ENCODE measurements at regions not wholly inside any gene's neighbourhood (a gene's known extent, or its start where the extent isn't known, plus 50 kb on each side); places are given as distances from the start of the nearest gene placed in this dataset.

DNA sequence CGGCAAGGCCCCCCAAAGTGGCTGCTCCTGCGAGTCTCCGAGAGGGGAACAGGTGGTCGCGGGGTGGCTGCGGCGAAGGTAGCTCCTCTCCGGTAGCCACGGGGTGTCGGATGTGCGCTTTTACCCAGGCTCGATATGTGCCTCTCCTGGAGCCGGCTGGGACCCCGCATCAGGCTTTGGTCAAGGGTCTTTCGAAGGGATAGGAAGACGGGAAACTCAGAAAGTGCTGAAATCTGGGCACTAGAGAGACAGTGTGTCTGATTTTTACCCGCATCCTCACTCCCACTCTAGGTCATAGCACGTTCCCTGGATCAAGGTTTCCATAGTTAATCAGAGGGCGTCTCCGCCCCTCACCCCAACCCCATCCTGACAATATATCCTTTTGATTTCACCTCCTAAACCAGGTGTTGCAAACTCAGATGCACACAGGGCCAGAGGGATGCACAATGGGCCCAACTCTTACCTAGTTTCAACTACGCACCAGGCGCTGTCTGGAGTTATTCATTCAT, 156.9 kb downstream of the PTPN11 start (continued):
- TF ChIP-seq ZNF211 (tag by site-specific recombination; IDR thresholded peaks at IDR 0.05; ENCODE audit: low read depth) (no peak), ZNF202 (tag by site-specific recombination; IDR thresholded peaks at IDR 0.05; ENCODE audit: borderline replicate concordance) (no peak)

GRCh38 chr12:112577473-112578329, 159.0 kb downstream of the PTPN11 start:
- Histone ChIP-seq H3K36me3 (ENCODE audit: control insufficient read depth in 2 of 2, insufficient read depth in 1 of 2, low read length in 2 of 2) (no peaks in the 10 kb centered on the region), H3K4me1 (ENCODE audit: control insufficient read depth, insufficient read depth, low read length) (no peaks in the 10 kb centered on the region), H3K4me3 (ENCODE audit: low read depth, low read length) (no peak overlapping the region), H3K9me3 (ENCODE audit: control insufficient read depth, insufficient read depth, low read depth, low read length) (no peaks in the 10 kb centered on the region), H3K27ac (ENCODE audit: extremely low read depth, low read depth, low read length) (no peak overlapping the region)
- POLR2A ChIA-PET: interaction anchor here (0.6 kb wide), 1 partner anchor 805 kb away, joined by 3 read pairs; no protein-coding TSS in a partner anchor
- TF ChIP-seq ZNF311 (tag by site-specific recombination; IDR thresholded peaks at IDR 0.05; ENCODE audit: borderline replicate concordance) (no peak), ZIC2 (tag by site-specific recombination; IDR thresholded peaks at IDR 0.05) (peak; percentile 77), ZNF266 (tag by site-specific recombination; IDR thresholded peaks at IDR 0.05; ENCODE audit: low read depth) (no peak), ZNF394 (tag by site-specific recombination; IDR thresholded peaks at IDR 0.05; ENCODE audit: borderline replicate concordance) (no peak)
- CTCF ChIA-PET: interaction anchor here (0.7 kb wide), 1 partner anchor 164 kb away, joined by 3 read pairs; no protein-coding TSS in a partner anchor

DNA sequence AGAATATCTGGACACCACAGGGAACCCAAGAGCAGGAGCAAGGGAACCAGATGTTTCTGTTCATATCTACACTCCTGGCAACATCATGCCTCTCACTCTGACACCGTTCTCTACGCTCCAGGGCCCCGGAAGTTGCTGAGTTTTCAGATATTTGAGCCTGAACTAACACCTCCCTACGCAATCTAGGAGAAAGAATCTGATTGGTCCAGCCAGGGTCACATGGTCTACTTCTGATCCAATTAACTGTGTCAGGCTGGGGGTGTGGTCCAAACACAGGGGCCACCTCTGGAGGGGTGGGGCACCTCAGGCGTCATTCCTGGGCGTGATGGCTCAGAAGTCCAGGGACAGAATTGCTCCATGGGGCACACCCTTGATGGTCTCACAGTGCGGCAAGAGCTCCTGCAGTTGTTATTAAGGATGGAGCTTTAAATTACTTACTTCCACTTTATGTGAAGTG, 165.5 kb downstream of the PTPN11 start:
- Histone ChIP-seq H3K36me3 (ENCODE audit: control insufficient read depth in 2 of 2, insufficient read depth in 1 of 2, low read length in 2 of 2) (no peaks in the 10 kb centered on the region), H3K27ac (ENCODE audit: extremely low read depth, low read depth, low read length) (no peak overlapping the region), H3K4me1 (ENCODE audit: control insufficient read depth, insufficient read depth, low read length) (no peaks in the 10 kb centered on the region), H3K9me3 (ENCODE audit: control insufficient read depth, insufficient read depth, low read depth, low read length) (no peaks in the 10 kb centered on the region), H3K4me3 (ENCODE audit: low read depth, low read length) (no peak overlapping the region)
- ChIA-PET CTCF (interaction anchor here (0.6 kb wide), 1 partner anchor 487 kb away, joined by 3 read pairs; no protein-coding TSS in a partner anchor), POLR2A (no interaction called here)
- TF ChIP-seq ZNF2 (tag by site-specific recombination; IDR thresholded peaks at IDR 0.05): no peak
- no peak for TF ChIP-seq BCL6B (tag by site-specific recombination; IDR thresholded peaks at IDR 0.05)
- TF ChIP-seq KLF10 (tag by site-specific recombination; IDR thresholded peaks at IDR 0.05): peak; percentile 65; the same call in 1 of the 2 replicates

DNA sequence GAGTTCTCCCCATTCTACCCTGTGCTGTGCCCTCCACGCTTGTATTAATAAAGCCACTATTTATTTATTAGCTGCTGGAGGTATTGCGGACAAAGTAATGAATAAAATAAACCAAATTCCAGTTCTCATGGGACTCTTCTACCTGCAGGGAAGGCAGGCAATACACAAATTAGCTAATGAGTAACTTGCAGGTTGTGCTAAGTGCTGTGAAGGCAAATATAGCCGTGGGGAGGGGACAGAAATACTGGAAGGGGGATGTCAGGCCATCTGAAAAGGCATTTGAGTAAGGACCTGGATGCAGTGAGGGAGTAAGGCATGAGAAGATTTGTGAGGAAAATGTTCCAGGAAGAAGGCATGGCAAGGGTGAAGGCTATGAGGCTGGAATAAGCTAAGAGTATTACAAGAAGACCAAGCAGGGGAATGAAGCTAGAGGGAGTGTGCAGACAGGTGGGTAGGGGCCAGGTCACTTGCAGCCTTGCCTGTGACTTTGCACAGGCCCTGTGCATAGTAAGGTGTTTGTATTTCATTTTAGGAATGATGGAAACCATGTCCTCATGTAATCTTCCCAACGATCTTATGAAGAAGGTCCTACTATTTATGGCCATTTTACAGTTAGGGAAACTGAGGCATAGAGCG, 167.5 kb downstream of the PTPN11 start:
- no peaks in the 10 kb centered on the region for H3K9me3 ChIP-seq (ENCODE audit: control insufficient read depth, insufficient read depth, low read depth, low read length)
- no peak overlapping the region for H3K27ac ChIP-seq (ENCODE audit: extremely low read depth, low read depth, low read length)
- H3K36me3 ChIP-seq (ENCODE audit: control insufficient read depth in 2 of 2, insufficient read depth in 1 of 2, low read length in 2 of 2): no peaks in the 10 kb centered on the region
- no peaks in the 10 kb centered on the region for H3K4me1 ChIP-seq (ENCODE audit: control insufficient read depth, insufficient read depth, low read length)
- ChIA-PET POLR2A (no interaction called here), CTCF (no interaction called here)
- no peak overlapping the region for H3K4me3 ChIP-seq (ENCODE audit: low read depth, low read length)
- TF ChIP-seq MZF1 (tag by site-specific recombination; IDR thresholded peaks at IDR 0.05; ENCODE audit: borderline replicate concordance) (no peak), ZNF660 (tag by site-specific recombination; IDR thresholded peaks at IDR 0.05) (no peak), ZNF223 (tag by site-specific recombination; IDR thresholded peaks at IDR 0.05) (no peak), IKZF3 (tag by site-specific recombination; IDR thresholded peaks at IDR 0.05) (no peak), ZNF18 (tag by site-specific recombination; IDR thresholded peaks at IDR 0.05) (no peak), ZNF19 (tag by site-specific recombination; IDR thresholded peaks at IDR 0.05; ENCODE audit: low read depth) (no peak), ZBTB7A (tag by site-specific recombination; IDR thresholded peaks at IDR 0.05; ENCODE audit: low read depth) (no peak), ZNF184 (tag by site-specific recombination; IDR thresholded peaks at IDR 0.05) (no peak), ZNF677 (tag by site-specific recombination; IDR thresholded peaks at IDR 0.05) (no peak)
- TF ChIP-seq, protein P1, sequence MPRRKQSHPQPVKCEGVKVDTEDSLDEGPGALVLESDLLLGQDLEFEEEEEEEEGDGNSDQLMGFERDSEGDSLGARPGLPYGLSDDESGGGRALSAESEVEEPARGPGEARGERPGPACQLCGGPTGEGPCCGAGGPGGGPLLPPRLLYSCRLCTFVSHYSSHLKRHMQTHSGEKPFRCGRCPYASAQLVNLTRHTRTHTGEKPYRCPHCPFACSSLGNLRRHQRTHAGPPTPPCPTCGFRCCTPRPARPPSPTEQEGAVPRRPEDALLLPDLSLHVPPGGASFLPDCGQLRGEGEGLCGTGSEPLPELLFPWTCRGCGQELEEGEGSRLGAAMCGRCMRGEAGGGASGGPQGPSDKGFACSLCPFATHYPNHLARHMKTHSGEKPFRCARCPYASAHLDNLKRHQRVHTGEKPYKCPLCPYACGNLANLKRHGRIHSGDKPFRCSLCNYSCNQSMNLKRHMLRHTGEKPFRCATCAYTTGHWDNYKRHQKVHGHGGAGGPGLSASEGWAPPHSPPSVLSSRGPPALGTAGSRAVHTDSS (tag by site-specific recombination; IDR thresholded peaks at IDR 0.05): no peak
- TF ChIP-seq, protein P2, sequence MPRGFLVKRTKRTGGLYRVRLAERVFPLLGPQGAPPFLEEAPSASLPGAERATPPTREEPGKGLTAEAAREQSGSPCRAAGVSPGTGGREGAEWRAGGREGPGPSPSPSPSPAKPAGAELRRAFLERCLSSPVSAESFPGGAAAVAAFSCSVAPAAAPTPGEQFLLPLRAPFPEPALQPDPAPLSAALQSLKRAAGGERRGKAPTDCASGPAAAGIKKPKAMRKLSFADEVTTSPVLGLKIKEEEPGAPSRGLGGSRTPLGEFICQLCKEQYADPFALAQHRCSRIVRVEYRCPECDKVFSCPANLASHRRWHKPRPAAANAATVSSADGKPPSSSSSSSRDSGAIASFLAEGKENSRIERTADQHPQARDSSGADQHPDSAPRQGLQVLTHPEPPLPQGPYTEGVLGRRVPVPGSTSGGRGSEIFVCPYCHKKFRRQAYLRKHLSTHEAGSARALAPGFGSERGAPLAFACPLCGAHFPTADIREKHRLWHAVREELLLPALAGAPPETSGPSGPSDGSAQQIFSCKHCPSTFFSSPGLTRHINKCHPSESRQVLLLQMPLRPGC (tag by site-specific recombination; IDR thresholded peaks at IDR 0.05): no peak

All from HEK293 (cell line).